Activated CD4-positive, CD25-positive, alpha-beta regulatory T cell treated with anti-CD3 and anti-CD28 coated beads, Interleukin-2, amount 50 U/mL, for 72 hours (primary cell): ENCODE measurements at regions not wholly inside any gene's neighbourhood (a gene's known extent, or its start where the extent isn't known, plus 50 kb on each side); places are given as distances from the start of the nearest gene placed in this dataset.
"Not testable (repeated sequence)": the region's sequence is repeated elsewhere in the genome, so short reads cannot be mapped to it uniquely, and the experiment has no call there.

Source experiments
- DNase-seq: peaks from one replicate; pipeline ENCODE4 v3.0.0; 2021

DNA sequence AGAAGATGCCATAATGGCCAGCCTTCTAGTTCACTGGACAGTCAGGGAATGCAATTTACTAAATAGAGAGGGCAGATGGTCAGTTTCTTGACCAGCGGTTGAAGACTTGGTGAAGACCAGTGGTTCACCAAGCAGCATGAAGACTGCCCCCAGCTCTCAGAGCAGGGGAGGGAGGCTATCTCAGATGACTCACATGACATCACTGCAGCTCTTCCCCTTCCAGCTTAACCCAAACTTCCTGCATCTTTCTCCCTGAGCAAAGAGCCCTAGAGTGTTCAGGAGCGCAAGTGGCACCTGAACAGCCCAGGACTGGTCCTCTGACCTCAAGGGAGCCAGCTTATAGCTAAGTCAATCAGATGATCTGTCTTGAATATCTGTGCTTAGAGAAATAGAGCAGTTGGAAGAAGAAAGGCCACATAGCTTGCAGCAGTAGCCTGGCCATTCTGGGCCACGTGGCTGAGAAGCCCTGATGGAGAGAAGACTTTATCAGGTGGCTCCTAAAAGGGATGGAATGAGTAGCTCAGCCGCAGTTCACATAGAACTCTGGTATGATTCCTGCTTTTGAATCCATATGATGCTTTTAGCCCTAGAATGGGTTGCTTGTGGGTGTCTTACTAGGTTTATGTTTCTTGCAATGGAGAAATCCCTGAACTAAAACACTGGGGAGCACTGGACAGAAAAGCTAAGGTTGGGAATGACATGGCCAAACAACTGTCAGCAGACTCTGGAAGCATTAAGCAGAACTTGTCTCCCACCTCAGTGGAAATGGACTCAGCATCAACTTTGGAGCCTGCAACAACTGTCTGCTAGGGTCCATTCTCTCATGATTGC, 392.1 kb upstream of the CCL2 start:
- no peak for DNase-seq

- DNase-seq = no peak
These were observed 390.3 kb upstream of the CCL2 start for GRCh38 chr17:33864758-33865229.

- DNase-seq = no peak
These were observed 386.2 kb upstream of the CCL2 start for GRCh38 chr17:33868899-33869298.

- DNase-seq = no peak
These were observed 384.1 kb upstream of the CCL2 start for GRCh38 chr17:33870936-33871335.

GRCh38 chr17:33871720-33872540, 383.2 kb upstream of the CCL2 start:
- no peak for DNase-seq

DNA sequence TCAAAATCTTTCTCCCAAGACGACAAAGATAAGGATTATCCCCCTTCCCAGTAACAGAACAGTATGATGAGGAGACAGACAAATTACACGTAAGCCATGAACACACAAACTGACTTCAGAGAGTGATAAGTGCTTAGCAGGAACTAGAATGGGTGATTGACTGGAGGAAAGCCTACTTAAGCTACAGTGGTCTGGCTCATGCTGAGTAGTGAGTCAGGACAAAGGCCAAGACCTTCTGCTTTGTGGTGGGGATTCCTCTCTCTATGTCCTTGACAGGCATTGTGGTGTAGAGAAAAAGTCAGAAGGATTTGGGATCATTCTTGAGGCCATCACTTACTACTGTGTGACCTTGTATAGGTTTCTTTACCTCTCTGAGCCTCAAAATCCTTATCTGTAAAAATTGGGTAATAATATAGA, 381.9 kb upstream of the CCL2 start:
- no peak for DNase-seq

GRCh38 chr17:33874617-33875060, 380.4 kb upstream of the CCL2 start:
- no peak for DNase-seq

DNA sequence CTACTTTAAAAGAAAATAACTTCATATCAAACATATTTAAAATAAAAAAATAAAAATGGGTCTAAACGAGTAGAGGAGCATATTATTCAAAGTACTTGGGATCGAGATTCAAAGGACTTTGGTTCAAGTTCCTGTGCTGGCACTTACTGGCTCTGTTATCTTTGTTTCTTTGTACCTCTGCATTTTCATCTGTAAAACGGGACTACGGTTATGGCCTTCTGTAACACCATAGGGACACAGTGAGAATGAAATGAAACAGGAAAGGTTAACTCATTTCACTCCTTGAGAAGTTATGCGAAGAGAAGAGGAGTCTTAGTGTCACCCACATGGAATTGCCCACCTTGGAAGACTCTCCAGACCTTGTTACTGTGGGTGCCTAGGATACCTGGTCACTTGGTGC, 379.1 kb upstream of the CCL2 start:
- no peak for DNase-seq

GRCh38 chr17:33882273-33882672, 372.8 kb upstream of the CCL2 start:
- not testable (repeated sequence) for DNase-seq

DNA sequence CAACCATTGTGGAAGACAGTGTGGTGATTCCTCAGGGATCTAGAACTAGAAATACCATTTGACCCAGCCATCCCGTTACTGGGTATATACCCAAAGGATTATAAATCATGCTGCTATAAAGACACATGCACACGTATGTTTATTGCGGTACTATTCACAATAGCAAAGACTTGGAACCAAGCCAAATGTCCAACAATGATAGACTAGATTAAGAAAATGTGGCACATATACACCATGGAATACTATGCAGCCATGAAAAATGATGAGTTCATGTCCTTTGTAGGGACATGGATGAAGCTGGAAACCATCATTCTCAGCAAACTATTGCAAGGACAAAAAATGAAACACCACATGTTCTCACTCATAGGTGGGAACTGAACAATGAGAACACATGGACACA, 372.4 kb upstream of the CCL2 start:
- not testable (repeated sequence) for DNase-seq

- no peak for DNase-seq
These were observed 366.6 kb upstream of the CCL2 start for GRCh38 chr17:33888455-33888854.

DNA sequence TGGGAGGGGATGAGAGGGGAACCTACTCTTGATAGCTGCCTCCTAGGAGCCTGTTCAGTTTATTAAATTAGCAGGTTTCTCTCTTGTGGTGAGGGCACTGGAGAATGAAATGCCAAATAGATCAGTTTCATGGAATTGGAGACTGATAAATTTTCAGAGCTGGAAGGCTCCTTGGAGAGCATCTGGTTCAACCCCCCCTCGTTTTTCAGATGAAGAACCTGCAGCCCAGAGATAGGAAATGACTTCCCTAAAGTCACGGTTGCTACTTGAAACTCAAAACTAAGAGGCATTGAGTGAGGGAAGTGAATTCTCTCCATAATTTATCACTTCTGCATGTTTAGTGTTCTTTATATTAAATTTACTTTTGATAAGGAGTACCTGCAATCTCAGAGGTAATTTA, 366.0 kb upstream of the CCL2 start:
- DNase-seq = no peak

GRCh38 chr17:33889766-33890165, 365.3 kb upstream of the CCL2 start:
- no peak for DNase-seq

DNA sequence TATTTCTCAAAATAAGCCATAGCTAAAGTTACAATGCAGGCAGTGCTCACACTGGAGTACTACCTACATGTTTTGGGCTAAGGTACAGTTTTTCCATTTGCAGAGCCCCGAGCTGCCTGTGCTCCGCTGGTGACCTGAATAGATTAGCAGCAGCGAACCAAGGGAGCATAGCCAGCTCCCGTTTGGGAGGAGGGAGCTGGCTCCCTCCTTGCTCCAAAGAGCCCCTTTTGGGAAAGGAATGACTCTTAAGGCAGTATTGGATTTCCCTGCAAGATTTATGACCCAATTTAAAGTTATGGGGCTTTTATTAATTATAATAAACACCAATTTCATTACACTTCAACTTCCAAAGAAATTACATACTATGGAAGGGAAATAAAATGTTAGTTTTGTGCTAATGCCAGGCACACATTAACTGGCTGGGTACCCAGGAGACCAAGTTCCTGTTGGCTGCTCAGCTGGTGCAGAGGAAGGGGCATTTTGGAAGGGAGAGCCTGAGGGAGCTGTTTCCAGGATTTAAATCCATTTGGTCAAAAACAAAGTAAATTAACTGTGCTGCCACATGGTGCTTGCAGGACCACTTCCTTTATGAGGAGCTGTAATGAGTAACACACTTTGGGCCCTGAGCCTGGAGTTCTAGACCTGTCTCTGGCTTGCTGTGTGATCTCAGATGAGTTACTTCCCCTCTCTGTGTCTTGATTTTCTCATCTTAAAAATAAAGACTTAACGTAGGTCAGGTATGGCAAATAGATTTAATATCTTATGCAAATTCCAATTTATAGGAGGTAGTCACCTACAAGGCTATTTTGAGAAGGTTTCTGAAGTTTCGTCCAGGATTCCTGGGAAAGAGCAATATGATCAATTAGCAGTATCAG, 362.1 kb upstream of the CCL2 start:
- no peak for DNase-seq

GRCh38 chr17:33895491-33895890, 359.6 kb upstream of the CCL2 start:
- DNase-seq = no peak

- no peak for DNase-seq
These were observed 358.8 kb upstream of the CCL2 start for GRCh38 chr17:33896263-33896662.

GRCh38 chr17:33901085-33901484, 354.0 kb upstream of the CCL2 start:
- no peak for DNase-seq

GRCh38 chr17:33902901-33903449, 352.1 kb upstream of the CCL2 start:
- DNase-seq = no peak

DNA sequence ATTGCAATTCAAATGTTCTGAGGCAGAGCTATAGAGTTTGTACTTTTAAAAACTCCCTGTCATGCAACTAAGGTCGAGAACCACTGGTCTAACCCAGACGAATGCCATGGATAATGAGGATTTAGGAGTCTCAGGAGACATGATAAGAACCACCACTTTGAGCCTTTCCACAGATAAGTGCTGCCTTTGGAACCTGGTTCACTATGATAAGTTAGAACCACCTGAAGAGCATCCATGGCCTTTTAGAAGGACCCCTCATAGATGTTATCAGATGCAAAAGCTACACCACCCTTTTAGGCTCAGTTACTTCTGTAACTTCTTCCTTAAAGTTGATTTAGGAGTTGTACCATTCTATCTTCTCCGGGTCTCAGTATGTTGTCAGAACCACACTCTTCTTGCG, 350.6 kb upstream of the CCL2 start:
- DNase-seq = no peak

- no peak for DNase-seq
These were observed 349.7 kb upstream of the CCL2 start for GRCh38 chr17:33905338-33905800.

GRCh38 chr17:33908363-33909064, 346.6 kb upstream of the CCL2 start:
- DNase-seq = no peak
